DND-41 (cell line): ENCODE measurements at regions not wholly inside any gene's neighbourhood (a gene's known extent, or its start where the extent isn't known, plus 50 kb on each side); places are given as distances from the start of the nearest gene placed in this dataset.

Experiments
- ATAC-seq: fragments of 200-7000 bp; cut with Tn5 transposase; 3 replicates; pipeline ENCODE4 v1.9.1; 2021; ENCODE audit warnings: low read depth; ENCODE audit not compliant: insufficient read depth
- DNase-seq: peaks from one replicate; pipeline ENCODE4 v3.0.0-alpha.2; 2020
- H2AFZ ChIP-seq: 2 replicates; pipeline ENCODE4 v1.6.0; 2012; ENCODE audit warnings: low read depth, low read length
- H3K27ac ChIP-seq: 2 replicates; pipeline ENCODE4 v1.5.1; 2012; ENCODE audit warnings: low read length, inconsistent platforms
- H3K27me3 ChIP-seq: fragments of 200-600 bp; sonication (generic); 2 replicates; pipeline ENCODE4 v1.6.0; 2012; ENCODE audit warnings: low read length, mild to moderate bottlenecking, inconsistent platforms; ENCODE audit not compliant: insufficient read depth, poor library complexity
- H3K36me3 ChIP-seq: 2 replicates; pipeline ENCODE4 v1.5.1; 2012; ENCODE audit warnings: low read length, inconsistent platforms; ENCODE audit not compliant: insufficient read depth
- H3K4me1 ChIP-seq: 2 replicates; pipeline ENCODE4 v1.5.1; 2012; ENCODE audit warnings: mild to moderate bottlenecking, low read length; ENCODE audit not compliant: insufficient read depth
- H3K4me2 ChIP-seq: 2 replicates; pipeline ENCODE4 v1.6.0; 2012; ENCODE audit warnings: mild to moderate bottlenecking, moderate library complexity, low read length, inconsistent platforms; ENCODE audit not compliant: insufficient read depth
- H3K4me3 ChIP-seq, 2 experiments: fragments of 200-600 bp in 1 of 2; shearing (Covaris generic) in 1 of 2; 2 replicates each; pipeline ENCODE4 v1.5.1; 2012 to 2016; ENCODE audit warnings: inconsistent platforms in 2 of 2, low read length in 2 of 2, mild to moderate bottlenecking in 2 of 2, low read depth in 1 of 2, moderate library complexity in 1 of 2
- H3K79me2 ChIP-seq: 2 replicates; pipeline ENCODE4 v1.6.0; 2012; ENCODE audit warnings: low read length, inconsistent platforms; ENCODE audit not compliant: insufficient read depth
- H3K9ac ChIP-seq: 2 replicates; pipeline ENCODE4 v1.6.0; 2012; ENCODE audit warnings: low read depth, mild to moderate bottlenecking, inconsistent platforms, low read length, moderate library complexity
- H3K9me3 ChIP-seq: 2 replicates; pipeline ENCODE4 v1.5.1; 2012; ENCODE audit warnings: low read length, moderate library complexity, mild to moderate bottlenecking, inconsistent platforms; ENCODE audit not compliant: insufficient read depth, severe bottlenecking
- H4K20me1 ChIP-seq: 2 replicates; pipeline ENCODE4 v1.6.0; 2012; ENCODE audit warnings: low read length; ENCODE audit not compliant: insufficient read depth
- EZH2 ChIP-seq: IDR thresholded peaks from 3 replicates; pipeline ENCODE4 v1.6.1; 2012; ENCODE audit warnings: borderline replicate concordance, low read depth, mild to moderate bottlenecking, moderate library complexity, low read length, inconsistent platforms; ENCODE audit not compliant: severe bottlenecking
- TF ChIP-seq, protein P1 (sequence below): IDR thresholded peaks from 2 replicates; pipeline ENCODE4 v1.5.1; 2012; ENCODE audit warnings: borderline replicate concordance, low read length, moderate library complexity, mild to moderate bottlenecking; ENCODE audit not compliant: poor library complexity, severe bottlenecking; ENCODE audit errors: extremely low read depth

DNA sequence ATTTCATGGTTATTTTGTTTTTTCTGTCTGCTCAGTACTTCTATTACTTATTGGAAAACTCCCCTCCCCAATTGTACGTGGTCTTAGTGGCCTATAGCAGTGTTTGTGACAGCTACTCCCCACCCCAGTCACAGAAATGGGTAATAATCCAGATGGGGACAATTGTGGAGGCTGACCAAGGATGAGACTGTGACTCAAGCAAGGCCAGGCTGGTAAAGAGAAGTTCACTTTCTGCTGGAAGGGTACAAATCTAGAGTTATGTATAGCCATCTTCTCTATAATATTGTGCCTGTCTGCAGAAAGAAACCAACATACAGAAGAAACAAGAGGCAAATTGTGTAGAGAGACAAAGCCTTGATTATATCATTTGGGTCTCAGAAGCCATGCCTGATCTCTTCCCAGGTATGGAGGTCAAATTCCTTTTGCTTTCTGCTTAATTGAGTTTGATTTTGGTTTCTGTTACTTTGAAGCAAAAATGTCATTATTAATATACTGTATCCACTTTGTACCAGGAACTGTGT lies 270.4 kb downstream of the HLX start:
- no peak for TF ChIP-seq EZH2
- TF ChIP-seq, protein P1, sequence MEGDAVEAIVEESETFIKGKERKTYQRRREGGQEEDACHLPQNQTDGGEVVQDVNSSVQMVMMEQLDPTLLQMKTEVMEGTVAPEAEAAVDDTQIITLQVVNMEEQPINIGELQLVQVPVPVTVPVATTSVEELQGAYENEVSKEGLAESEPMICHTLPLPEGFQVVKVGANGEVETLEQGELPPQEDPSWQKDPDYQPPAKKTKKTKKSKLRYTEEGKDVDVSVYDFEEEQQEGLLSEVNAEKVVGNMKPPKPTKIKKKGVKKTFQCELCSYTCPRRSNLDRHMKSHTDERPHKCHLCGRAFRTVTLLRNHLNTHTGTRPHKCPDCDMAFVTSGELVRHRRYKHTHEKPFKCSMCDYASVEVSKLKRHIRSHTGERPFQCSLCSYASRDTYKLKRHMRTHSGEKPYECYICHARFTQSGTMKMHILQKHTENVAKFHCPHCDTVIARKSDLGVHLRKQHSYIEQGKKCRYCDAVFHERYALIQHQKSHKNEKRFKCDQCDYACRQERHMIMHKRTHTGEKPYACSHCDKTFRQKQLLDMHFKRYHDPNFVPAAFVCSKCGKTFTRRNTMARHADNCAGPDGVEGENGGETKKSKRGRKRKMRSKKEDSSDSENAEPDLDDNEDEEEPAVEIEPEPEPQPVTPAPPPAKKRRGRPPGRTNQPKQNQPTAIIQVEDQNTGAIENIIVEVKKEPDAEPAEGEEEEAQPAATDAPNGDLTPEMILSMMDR, result no peak
- Histone ChIP-seq H3K9ac (no peak overlapping the region), H3K9me3 (no peaks in the 10 kb centered on the region), H2AFZ (no peak overlapping the region), H3K4me3 (no peak overlapping the region), H3K36me3 (no peaks in the 10 kb centered on the region), H4K20me1 (no peaks in the 10 kb centered on the region), H3K4me1 (no peaks in the 10 kb centered on the region), H3K27ac (no peak overlapping the region), H3K4me2 (no peak overlapping the region), H3K79me2 (no peaks in the 10 kb centered on the region), H3K27me3 (no peaks in the 10 kb centered on the region)
- no peak for DNase-seq
- ATAC-seq, result no peak

DNA sequence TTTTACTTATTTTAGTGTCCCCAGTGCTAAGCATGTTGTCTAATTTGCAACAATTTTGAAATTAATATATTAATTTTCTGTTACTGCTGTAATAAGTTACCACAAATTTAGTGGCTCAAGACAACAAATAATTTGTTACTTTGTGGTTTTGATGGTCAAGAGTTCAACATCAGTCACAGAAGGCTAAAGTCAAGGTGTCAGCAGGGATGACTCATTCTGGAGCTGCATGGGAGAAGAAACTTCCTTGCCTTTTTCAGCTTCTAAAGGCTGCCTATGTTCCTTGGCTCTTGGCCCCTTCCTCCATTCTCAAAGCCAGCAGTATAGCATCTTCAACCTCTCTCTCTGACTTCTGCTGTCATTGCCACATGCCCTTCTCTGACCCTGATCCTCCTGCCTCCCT lies 271.8 kb downstream of the HLX start:
- ATAC-seq (no peak), DNase-seq (no peak)
- H4K20me1 ChIP-seq, result no peaks in the 10 kb centered on the region
- no peak overlapping the region for H3K9ac ChIP-seq
- no peaks in the 10 kb centered on the region for H3K27me3 ChIP-seq
- H3K4me1 ChIP-seq, result no peaks in the 10 kb centered on the region
- H2AFZ ChIP-seq, result no peak overlapping the region
- H3K36me3 ChIP-seq, result no peaks in the 10 kb centered on the region
- no peak overlapping the region for H3K4me2 ChIP-seq
- no peaks in the 10 kb centered on the region for H3K79me2 ChIP-seq
- no peaks in the 10 kb centered on the region for H3K9me3 ChIP-seq
- TF ChIP-seq, protein P1, result no peak
- no peak for TF ChIP-seq EZH2
- no peak overlapping the region for H3K27ac ChIP-seq
- H3K4me3 ChIP-seq, result no peak overlapping the region

DNA sequence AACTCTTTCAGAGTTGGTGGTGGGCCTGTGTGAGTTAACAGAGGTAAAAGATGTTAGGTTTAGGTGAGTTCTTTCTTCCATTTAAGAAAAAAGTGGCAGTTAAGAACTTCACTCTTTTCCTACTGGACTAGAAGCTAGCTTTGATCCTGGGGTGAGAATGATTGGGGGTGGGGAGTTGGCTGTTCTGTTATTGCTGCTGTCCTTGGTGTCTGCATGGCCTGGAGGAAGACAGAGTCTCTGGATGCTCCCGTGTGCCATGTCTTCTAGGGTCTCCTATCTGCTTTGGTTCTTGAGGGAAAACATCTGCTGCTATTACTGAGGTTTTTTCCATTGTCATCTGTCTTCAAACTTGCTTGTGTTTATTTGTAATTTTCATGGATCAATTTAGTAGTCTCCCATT lies 275.7 kb downstream of the HLX start:
- no peak overlapping the region for H3K4me3 ChIP-seq
- H2AFZ ChIP-seq, result no peak overlapping the region
- H3K9me3 ChIP-seq, result no peaks in the 10 kb centered on the region
- H4K20me1 ChIP-seq, result no peaks in the 10 kb centered on the region
- no peaks in the 10 kb centered on the region for H3K4me1 ChIP-seq
- no peak for DNase-seq
- TF ChIP-seq, protein P1, result no peak
- no peak for TF ChIP-seq EZH2
- H3K4me2 ChIP-seq, result no peak overlapping the region
- no peaks in the 10 kb centered on the region for H3K27me3 ChIP-seq
- no peak overlapping the region for H3K9ac ChIP-seq
- no peaks in the 10 kb centered on the region for H3K79me2 ChIP-seq
- ATAC-seq, result no peak
- no peaks in the 10 kb centered on the region for H3K36me3 ChIP-seq
- no peak overlapping the region for H3K27ac ChIP-seq
